Vagina (tissue), 2 donors: ENCODE measurements at regions not wholly inside any gene's neighbourhood (a gene's known extent, or its start where the extent isn't known, plus 50 kb on each side); places are given as distances from the start of the nearest gene placed in this dataset.

Experiments used
- CTCF ChIP-seq, 3 experiments: fragments of 450-650 bp in 2 of 3; fragments of 200-600 bp in 1 of 3; sonication (generic) in 1 of 3; IDR thresholded peaks; one replicate each; pipeline ENCODE4 v1.5.1; 2017 to 2019; ENCODE audit warnings: antibody characterized with exemption in 3 of 3, mild to moderate bottlenecking in 2 of 3, moderate library complexity in 2 of 3
- POLR2A ChIP-seq, 2 donors: fragments of 450-650 bp; IDR thresholded peaks; one replicate each; pipeline ENCODE4 v1.6.1; 2017; ENCODE audit warnings: antibody characterized with exemption in 2 of 2, mild to moderate bottlenecking in 2 of 2, moderate library complexity in 2 of 2
- POLR2AphosphoS5 ChIP-seq, 2 donors: sonication (generic); formaldehyde crosslinking; IDR thresholded peaks; one replicate each; pipeline ENCODE4 v1.9.0; 2017; ENCODE audit warnings: antibody characterized with exemption in 2 of 2, mild to moderate bottlenecking in 2 of 2, low read depth in 1 of 2; ENCODE audit not compliant: insufficient read depth in 1 of 2

- TF ChIP-seq CTCF (IDR thresholded peaks at IDR 0.05) (no peak), POLR2AphosphoS5 (IDR thresholded peaks at IDR 0.05; ENCODE audit: insufficient read depth in 1 of 2, low read depth in 1 of 2) (no peak), POLR2A (IDR thresholded peaks at IDR 0.05) (no peak)
Observed at GRCh38 chr5:36535378-36535777, 71.0 kb upstream of the SLC1A3 start.
